ENCODE measurements at regions not wholly inside any gene's neighbourhood (a gene's known extent, or its start where the extent isn't known, plus 50 kb on each side); places are given as distances from the start of the nearest gene placed in this dataset.

- FAIRE-seq: no peak
- Histone ChIP-seq H3K4me3 (no peak overlapping the region), H3K27me3 (ENCODE audit: control insufficient read depth in 2 of 2, insufficient read depth in 2 of 2, low read length in 2 of 2) (no peaks in the 10 kb centered on the region), H3K9ac (ENCODE audit: insufficient read depth in 1 of 2, low read depth in 2 of 2, low read length in 2 of 2) (peak overlapping the region; percentile 49 to 73; a peak in 3 of 4 replicates), H3K4me1 (replicated peaks in 1 of 2; ENCODE audit: control insufficient read depth in 2 of 2, insufficient read depth in 2 of 2, low read length in 2 of 2) (peaks cover 4 to 58% of the 10 kb centered on the region in 2 experiments; a peak in 4 of 5 replicates), H3K27ac (ENCODE audit: extremely low read depth, low read depth, low read length) (peak overlapping the region; percentile 88), H3K4me2 (ENCODE audit: insufficient read depth, low read length) (peak overlapping the region; percentile 64), H4K20me1 (replicated peaks; ENCODE audit: control insufficient read depth, insufficient read depth, low read length) (no peaks in the 10 kb centered on the region), H3K9me1 (ENCODE audit: control insufficient read depth, insufficient read depth, low read length) (no peaks in the 10 kb centered on the region), H2AFZ (ENCODE audit: low read depth, low read length) (peak overlapping the region; percentile 89), H3K36me3 (ENCODE audit: control insufficient read depth, insufficient read depth, low read length) (no peaks in the 10 kb centered on the region), H3K9me3 (replicated peaks; ENCODE audit: control insufficient read depth, insufficient read depth, low read depth, low read length) (no peaks in the 10 kb centered on the region), H3K79me2 (ENCODE audit: control insufficient read depth, insufficient read depth, low read length) (no peaks in the 10 kb centered on the region)
- in situ Hi-C loops (cut with MboI) (no loop called here), intact Hi-C loops (cut with micrococcal nuclease) (no loop called here)
- no peak for DNase-seq (ENCODE audit: extremely low read depth in 1 of 4, low spot score in 3 of 4)
- 35% methylated on average over 3 of the region's 3 CpGs for WGBS (ENCODE audit: insufficient coverage, low coverage, missing lambda C conversion rate)
- ChIA-PET CTCF (ENCODE audit: low intra/inter-chr PET ratio) (no interaction called here), POLR2A (interaction anchor here (1.4 to 3.7 kb wide), 2 partner anchors 12 to 18 kb away, joined by 4 to 15 read pairs; no protein-coding TSS in a partner anchor)
- BruUV-seq (replicated peaks): no TSS peak
- no peak for ATAC-seq
- TF ChIP-seq ZKSCAN8 (CRISPR knock-in tag; IDR thresholded peaks at IDR 0.05) (peak; percentile 11; the same call in 1 of the 2 replicates), NCOA6 (IDR thresholded peaks at IDR 0.05) (no peak), PTRF (tag; IDR thresholded peaks at IDR 0.05) (peak; percentile 52; the same call in 1 of the 2 replicates), ETV1 (tag; conservative IDR thresholded peaks at IDR 0.05; ENCODE audit: low read depth) (peak; percentile 41), ZZZ3 (IDR thresholded peaks at IDR 0.05) (no peak), GTF2E2 (tag; IDR thresholded peaks at IDR 0.05) (0 out of 2 replicates have a peak, but pooled peaks have one; percentile 15), ADNP (tag; IDR thresholded peaks at IDR 0.05) (no peak), SMC3 (conservative IDR thresholded peaks at IDR 0.05; ENCODE audit: insufficient read depth, low read depth, low read length) (no peak), BRD4 (IDR thresholded peaks at IDR 0.05) (peak; percentile 62; the same call in 1 of the 2 replicates), HINFP (tag; conservative IDR thresholded peaks at IDR 0.05; ENCODE audit: low read depth) (0 out of 2 replicates have a peak, but pooled peaks have one; percentile 6), RHOXF2B (CRISPR knock-in tag; conservative IDR thresholded peaks at IDR 0.05) (0 out of 2 replicates have a peak, but pooled peaks have one; percentile 20), NR4A1 (CRISPR knock-in tag; IDR thresholded peaks at IDR 0.05) (no peak), NR4A1 (tag; IDR thresholded peaks at IDR 0.05) (peak; percentile 71; the same call in 1 of the 2 replicates), GTF2A2 (tag; IDR thresholded peaks at IDR 0.05) (peak; percentile 55; the same call in 1 of the 2 replicates), NR2C1 (IDR thresholded peaks at IDR 0.05) (no peak), NR2C1 (tag; IDR thresholded peaks at IDR 0.05) (peak; percentile 9; the same call in 1 of the 2 replicates), NR1H2 (CRISPR knock-in tag; IDR thresholded peaks at IDR 0.05) (no peak), RFX1 (IDR thresholded peaks at IDR 0.05) (no peak), ZNF740 (CRISPR knock-in tag; IDR thresholded peaks at IDR 0.05) (no peak), ZNF740 (tag; IDR thresholded peaks at IDR 0.05) (peak in 1 of 2 experiments; percentile 84; a peak in 1 of 4 replicates), IRF9 (tag; IDR thresholded peaks at IDR 0.05) (0 out of 2 replicates have a peak, but pooled peaks have one; percentile 13), TCF15 (CRISPR knock-in tag; IDR thresholded peaks at IDR 0.05) (0 out of 2 replicates have a peak, but pooled peaks have one; percentile 23)
Measured at GRCh38 chr16:9598731-9599083, 507.3 kb downstream of the HAPSTR1 start.
